Stomach (tissue), 4 donors: ENCODE measurements at regions not wholly inside any gene's neighbourhood (a gene's known extent, or its start where the extent isn't known, plus 50 kb on each side); places are given as distances from the start of the nearest gene placed in this dataset.

ENCODE experiments used
- CTCF ChIP-seq, 7 experiments: fragments of 450-650 bp in 4 of 7; fragments of 200-600 bp in 3 of 7; sonication (generic) in 3 of 7; IDR thresholded peaks; one replicate each; pipeline ENCODE4 v1.5.1; 2016 to 2019; ENCODE audit warnings: antibody characterized with exemption in 7 of 7, control low read depth in 2 of 7, mild to moderate bottlenecking in 1 of 7
- POLR2A ChIP-seq, 4 donors: fragments of 450-650 bp; IDR thresholded peaks; one replicate each; pipeline ENCODE4 v1.6.1; 2016; ENCODE audit warnings: antibody characterized with exemption in 4 of 4, control low read depth in 2 of 4, mild to moderate bottlenecking in 1 of 4, moderate library complexity in 1 of 4
- POLR2AphosphoS5 ChIP-seq, 3 donors: sonication (generic); formaldehyde crosslinking; IDR thresholded peaks; one replicate each; pipeline ENCODE4 v1.6.1; 2016; ENCODE audit warnings: antibody characterized with exemption in 3 of 3

GRCh38 chr18:55748227-55748738, 160.3 kb upstream of the TCF4 start:
- TF ChIP-seq POLR2AphosphoS5 (IDR thresholded peaks at IDR 0.05) = no peak
- no peak for TF ChIP-seq CTCF (IDR thresholded peaks at IDR 0.05)
- no peak for TF ChIP-seq POLR2A (IDR thresholded peaks at IDR 0.05)
